ENCODE measurements at regions not wholly inside any gene's neighbourhood (a gene's known extent, or its start where the extent isn't known, plus 50 kb on each side); places are given as distances from the start of the nearest gene placed in this dataset.

DNA sequence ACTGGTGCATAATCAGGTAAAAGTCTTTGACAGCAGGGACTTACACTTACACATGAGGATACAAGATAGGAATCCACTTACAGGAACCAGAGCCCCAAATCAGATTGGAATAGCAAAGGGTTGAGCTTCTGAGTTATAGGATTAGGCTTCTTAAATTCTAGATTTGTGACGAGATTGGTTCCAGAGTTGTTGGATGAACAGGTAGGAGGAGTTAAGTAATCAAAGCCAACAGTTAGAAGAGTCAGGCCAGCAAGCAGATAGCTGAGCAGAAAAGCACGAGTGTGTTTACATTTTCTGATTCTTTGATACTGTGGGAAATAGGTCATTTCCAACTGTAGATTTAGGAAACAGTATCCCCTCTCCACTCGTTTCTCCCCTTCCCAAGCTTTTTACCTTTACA lies 167.0 kb downstream of the MDFIC start:
- peaks cover 0 to 28% (median 19%) of the 10 kb centered on the region in 12 donors for H3K4me1 ChIP-seq
- no peaks in the 10 kb centered on the region for H3K27me3 ChIP-seq
- ATAC-seq (no peak), DNase-seq (no peak)
- WGBS, 4 donors = 56 to 61% (median 59%) methylated on average over 3 of the region's 3 CpGs
- H3K36me3 ChIP-seq = no peaks in the 10 kb centered on the region
- TF ChIP-seq CTCF (IDR thresholded peaks at IDR 0.05) (no peak), POLR2A (IDR thresholded peaks at IDR 0.05) (no peak)
- H3K4me3 ChIP-seq = no peak overlapping the region
- intact Hi-C loops (cut with DNase I) = loop anchor here in 5 of 10 donors (5.0 to 10.0 kb wide), 6 partner anchors 74 to 167 kb away; partner anchors contain the start of gene MDFIC (in 1 of the 5)
- peak overlapping the region in 2 of 12 donors; percentile 11 to 44 for H3K27ac ChIP-seq
- no peaks in the 10 kb centered on the region for H3K9me3 ChIP-seq

- Histone ChIP-seq H3K36me3 (no peaks in the 10 kb centered on the region), H3K4me3 (no peak overlapping the region), H3K27ac (peak overlapping the region in 8 of 12 donors; percentile 8 to 61 (median 36)), H3K4me1 (peaks cover 0 to 32% (median 23%) of the 10 kb centered on the region in 12 donors), H3K9me3 (no peaks in the 10 kb centered on the region), H3K27me3 (no peaks in the 10 kb centered on the region)
- DNase-seq (peak in 3 of 5 donors; percentile 26 to 33 (median 32)), ATAC-seq (peak; percentile 79 to 87 (median 84))
- TF ChIP-seq POLR2A (IDR thresholded peaks at IDR 0.05) (no peak), CTCF (IDR thresholded peaks at IDR 0.05) (no peak)
- WGBS, 4 donors = 7 to 14% (median 11%) methylated on average over 2 of the region's 2 CpGs
- intact Hi-C loops (cut with DNase I) = loop anchor here in 5 of 10 donors (5.0 to 10.0 kb wide), 6 partner anchors 73 to 165 kb away; partner anchors contain the start of gene MDFIC (in 1 of the 5)
Measured at GRCh38 chr7:115087437-115087836, 165.5 kb downstream of the MDFIC start.

DNA sequence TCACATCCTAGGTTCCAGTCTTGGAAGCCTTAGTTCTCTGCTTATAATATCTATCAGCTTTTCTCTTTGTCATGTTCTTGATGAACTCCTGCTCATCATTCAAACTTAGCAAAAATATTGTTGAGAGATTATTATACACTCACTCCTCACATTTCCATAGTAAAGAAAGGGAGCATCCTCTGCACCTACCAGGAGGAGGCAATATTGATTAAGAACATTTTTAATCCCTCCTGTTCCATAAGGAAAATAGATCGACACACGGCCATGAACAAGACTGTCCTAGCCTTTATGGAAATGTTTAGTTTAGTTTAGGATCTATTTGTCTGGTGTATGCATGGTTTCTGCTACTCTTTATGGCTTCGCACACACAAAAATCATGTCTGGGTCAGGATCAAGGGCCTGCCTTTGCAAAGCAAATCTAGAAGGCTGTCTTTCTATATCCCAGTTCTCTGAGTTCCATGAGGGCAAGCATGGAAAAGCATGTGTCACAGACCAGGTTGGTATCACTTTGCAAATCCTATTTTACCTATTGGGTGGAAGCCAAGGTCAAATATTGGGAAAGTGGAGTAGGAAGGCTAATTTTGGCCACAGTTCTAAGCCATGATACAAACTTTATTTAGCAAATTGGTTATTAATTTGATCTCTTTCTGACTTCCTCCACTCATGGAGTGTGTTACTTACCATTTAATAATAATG lies 164.4 kb downstream of the MDFIC start:
- ATAC-seq (no peak), DNase-seq (no peak)
- Histone ChIP-seq H3K36me3 (no peaks in the 10 kb centered on the region), H3K4me1 (peaks cover 0 to 32% (median 23%) of the 10 kb centered on the region in 12 donors), H3K4me3 (no peak overlapping the region), H3K9me3 (no peaks in the 10 kb centered on the region), H3K27ac (peak overlapping the region in 3 of 12 donors; percentile 5 to 45 (median 44)), H3K27me3 (no peaks in the 10 kb centered on the region)
- 92 to 98% (median 97%) methylated on average over 3 of the region's 3 CpGs for WGBS, 4 donors
- TF ChIP-seq CTCF (IDR thresholded peaks at IDR 0.05) (no peak), POLR2A (IDR thresholded peaks at IDR 0.05) (no peak)
- intact Hi-C loops (cut with DNase I) = loop anchor here in 5 of 10 donors (5.0 to 10.0 kb wide), 6 partner anchors 71 to 164 kb away; partner anchors contain the start of gene MDFIC (in 1 of the 5)

GRCh38 chr7:115085421-115085820 lies 163.5 kb downstream of the MDFIC start:
- no peaks in the 10 kb centered on the region for H3K36me3 ChIP-seq
- no peaks in the 10 kb centered on the region for H3K9me3 ChIP-seq
- peaks cover 0 to 32% (median 23%) of the 10 kb centered on the region in 12 donors for H3K4me1 ChIP-seq
- DNase-seq (no peak), ATAC-seq (no peak)
- H3K4me3 ChIP-seq = no peak overlapping the region
- no peak for TF ChIP-seq CTCF (IDR thresholded peaks at IDR 0.05)
- TF ChIP-seq POLR2A (IDR thresholded peaks at IDR 0.05) = no peak
- intact Hi-C loops (cut with DNase I) = loop anchor here in 5 of 10 donors (5.0 to 10.0 kb wide), 6 partner anchors 71 to 163 kb away; partner anchors contain the start of gene MDFIC (in 1 of the 5)
- no peaks in the 10 kb centered on the region for H3K27me3 ChIP-seq
- 92 to 99% (median 94%) methylated on average over 3 of the region's 3 CpGs for WGBS, 4 donors
- no peak overlapping the region for H3K27ac ChIP-seq

All from heart left ventricle (tissue), 16 donors.